ENCODE measurements at regions not wholly inside any gene's neighbourhood (a gene's known extent, or its start where the extent isn't known, plus 50 kb on each side); places are given as distances from the start of the nearest gene placed in this dataset.

- Histone ChIP-seq H3K56ac (replicated peaks; ENCODE audit: insufficient read length, low read depth, low read length) (no peak overlapping the region), H2BK12ac (ENCODE audit: low read depth, low read length) (no peak overlapping the region), H3K4me3 (ENCODE audit: extremely low read depth in 1 of 4, insufficient read depth in 2 of 4, low read depth in 3 of 4, low read length in 4 of 4) (no peak overlapping the region), H3K18ac (ENCODE audit: extremely low read depth, low read length) (no peak overlapping the region), H3K9me3 (ENCODE audit: insufficient read depth in 2 of 2, low read depth in 1 of 2, low read length in 1 of 2) (no peaks in the 10 kb centered on the region), H3K9ac (replicated peaks in 1 of 4; ENCODE audit: extremely low read depth in 1 of 4, low read depth in 3 of 4, low read length in 3 of 4) (no peak overlapping the region), H2BK5ac (ENCODE audit: low read depth, low read length) (no peak overlapping the region), H4K5ac (ENCODE audit: insufficient read length, low read depth, low read length) (no peak overlapping the region), H3K4ac (replicated peaks; ENCODE audit: insufficient read length, low read depth, low read length) (no peak overlapping the region), H3K79me1 (ENCODE audit: low read depth, low read length) (no peaks in the 10 kb centered on the region), H4K20me1 (replicated peaks in 1 of 2; ENCODE audit: control insufficient read depth in 1 of 2, insufficient read depth in 2 of 2, low read length in 2 of 2) (no peaks in the 10 kb centered on the region), H3K14ac (ENCODE audit: insufficient read length) (no peak overlapping the region), H3K27me3 (replicated peaks in 1 of 4; ENCODE audit: control insufficient read depth in 3 of 4, extremely low read depth in 1 of 4, insufficient read depth in 3 of 4, low read length in 3 of 4) (no peaks in the 10 kb centered on the region), H3K27ac (ENCODE audit: low read depth, low read length) (no peak overlapping the region), H3K4me1 (replicated peaks in 1 of 4; ENCODE audit: control insufficient read depth in 3 of 4, insufficient read depth in 4 of 4, low read length in 3 of 4) (no peaks in the 10 kb centered on the region), H2AK5ac (ENCODE audit: low read depth, low read length) (no peak overlapping the region), H2AFZ (ENCODE audit: low read length) (0 out of 2 replicates have a peak overlapping the region, but pooled peaks have one; percentile 30), H3K23me2 (ENCODE audit: low read depth, low read length) (no peaks in the 10 kb centered on the region), H3K36me3 (ENCODE audit: control insufficient read depth in 2 of 4, insufficient read depth in 4 of 4, low read length in 3 of 4) (no peaks in the 10 kb centered on the region), H4K91ac (replicated peaks; ENCODE audit: insufficient read length, low read length) (no peak overlapping the region), H3K4me2 (ENCODE audit: insufficient read depth in 1 of 2, low read depth in 2 of 2, low read length in 2 of 2) (no peak overlapping the region), H2BK120ac (replicated peaks; ENCODE audit: low read depth, low read length) (no peak overlapping the region), H2BK20ac (ENCODE audit: low read length) (no peak overlapping the region), H4K8ac (ENCODE audit: extremely low read depth, insufficient read depth, low read length) (no peak overlapping the region), H3K79me2 (ENCODE audit: control insufficient read depth in 1 of 2, insufficient read depth in 2 of 2, low read length in 2 of 2) (no peaks in the 10 kb centered on the region), H2BK15ac (ENCODE audit: low read length) (no peak overlapping the region), H3K23ac (ENCODE audit: insufficient read length) (no peak overlapping the region)
- ChIA-PET POLR2A (ENCODE audit: partially characterized antibody) (no interaction called here), CTCF (ENCODE audit: partially characterized antibody) (no interaction called here)
- no peak for TF ChIP-seq ZNF274 (IDR thresholded peaks at IDR 0.05; ENCODE audit: borderline replicate concordance, extremely low read depth, low read length)
- no peak for TF ChIP-seq TEAD4 (IDR thresholded peaks at IDR 0.05; ENCODE audit: low read depth, low read length)
- TF ChIP-seq SIX5 (IDR thresholded peaks at IDR 0.05; ENCODE audit: low read depth, low read length): no peak
- no peak for TF ChIP-seq MAFK (IDR thresholded peaks at IDR 0.05; ENCODE audit: low read depth, low read length)
- TF ChIP-seq POLR2AphosphoS5 (IDR thresholded peaks at IDR 0.05; ENCODE audit: low read depth, low read length): no peak
- no peak for TF ChIP-seq FOSL1 (IDR thresholded peaks at IDR 0.05; ENCODE audit: insufficient read depth, low read depth, low read length)
- no peak for TF ChIP-seq CBX8 (IDR thresholded peaks at IDR 0.05; ENCODE audit: borderline replicate concordance, low read depth, low read length)
- TF ChIP-seq YY1 (IDR thresholded peaks at IDR 0.05; ENCODE audit: low read depth, low read length): no peak
- no peak for TF ChIP-seq TCF12 (IDR thresholded peaks at IDR 0.05; ENCODE audit: low read depth, low read length)
- no peak for TF ChIP-seq EP300 (IDR thresholded peaks at IDR 0.05; ENCODE audit: borderline replicate concordance in 1 of 2, low read depth in 2 of 2, low read length in 2 of 2)
- no peak for TF ChIP-seq KDM4A (IDR thresholded peaks at IDR 0.05; ENCODE audit: low read depth, low read length, severe bottlenecking)
- no peak for TF ChIP-seq TAF1 (IDR thresholded peaks at IDR 0.05; ENCODE audit: low read depth, low read length)
- TF ChIP-seq PHF8 (conservative IDR thresholded peaks at IDR 0.05; ENCODE audit: low read depth, low read length): no peak
- no peak for TF ChIP-seq ASH2L (IDR thresholded peaks at IDR 0.05; ENCODE audit: low read length)
- TF ChIP-seq BCL11A (IDR thresholded peaks at IDR 0.05; ENCODE audit: low read depth in 2 of 2, low read length in 2 of 2): no peak
- TF ChIP-seq CHD1 (IDR thresholded peaks at IDR 0.05; ENCODE audit: low read depth, low read length): no peak
- no peak for TF ChIP-seq BRCA1 (IDR thresholded peaks at IDR 0.05; ENCODE audit: low read depth, low read length)
- TF ChIP-seq JUN (IDR thresholded peaks at IDR 0.05; ENCODE audit: low read depth, low read length): no peak
- no peak for DNase-seq (ENCODE audit: low read depth in 1 of 2, low spot score in 2 of 2)
- no peak for FAIRE-seq
Observed at GRCh38 chr4:34108391-34108790, 2135.9 kb downstream of the ARAP2 start.
